ENCODE measurements at regions not wholly inside any gene's neighbourhood (a gene's known extent, or its start where the extent isn't known, plus 50 kb on each side); places are given as distances from the start of the nearest gene placed in this dataset.
A peak's percentile ranks its signal among the peaks of the same experiment; 100 is the strongest.

GRCh38 chr12:62014330-62014729, 245.9 kb upstream of the USP15 start:
- TF ChIP-seq CTCF (IDR thresholded peaks at IDR 0.05; ENCODE audit: insufficient read depth, low read depth, low read length) = no peak
- no peaks in the 10 kb centered on the region for H3K27me3 ChIP-seq (ENCODE audit: control insufficient read depth, insufficient read depth, low read length)
- CTCF ChIA-PET = interaction anchor here (1.2 kb wide), 1 partner anchor 13 kb away, joined by 4 read pairs; no protein-coding TSS in a partner anchor
- no peaks in the 10 kb centered on the region for H3K36me3 ChIP-seq (ENCODE audit: control insufficient read depth, insufficient read depth, low read length)
- H3K4me3 ChIP-seq (ENCODE audit: low read depth, low read length) = no peak overlapping the region
- POLR2A ChIA-PET = no interaction called here
- DNase-seq (ENCODE audit: low read depth) = no peak

GRCh38 chr12:62016021-62016420, 244.2 kb upstream of the USP15 start:
- no peak overlapping the region for H3K4me3 ChIP-seq (ENCODE audit: low read depth, low read length)
- H3K36me3 ChIP-seq (ENCODE audit: control insufficient read depth, insufficient read depth, low read length) = no peaks in the 10 kb centered on the region
- POLR2A ChIA-PET = no interaction called here
- CTCF ChIA-PET = no interaction called here
- H3K27me3 ChIP-seq (ENCODE audit: control insufficient read depth, insufficient read depth, low read length) = no peaks in the 10 kb centered on the region
- TF ChIP-seq CTCF (IDR thresholded peaks at IDR 0.05; ENCODE audit: insufficient read depth, low read depth, low read length) = no peak
- no peak for DNase-seq (ENCODE audit: low read depth)

GRCh38 chr12:62021808-62022207, 238.4 kb upstream of the USP15 start:
- TF ChIP-seq CTCF (IDR thresholded peaks at IDR 0.05; ENCODE audit: insufficient read depth, low read depth, low read length) = no peak
- H3K27me3 ChIP-seq (ENCODE audit: control insufficient read depth, insufficient read depth, low read length) = no peaks in the 10 kb centered on the region
- ChIA-PET POLR2A (no interaction called here), CTCF (no interaction called here)
- no peak for DNase-seq (ENCODE audit: low read depth)
- H3K4me3 ChIP-seq (ENCODE audit: low read depth, low read length) = no peak overlapping the region
- no peaks in the 10 kb centered on the region for H3K36me3 ChIP-seq (ENCODE audit: control insufficient read depth, insufficient read depth, low read length)

GRCh38 chr12:62028536-62028935, 231.7 kb upstream of the USP15 start:
- no peaks in the 10 kb centered on the region for H3K27me3 ChIP-seq (ENCODE audit: control insufficient read depth, insufficient read depth, low read length)
- TF ChIP-seq CTCF (IDR thresholded peaks at IDR 0.05; ENCODE audit: insufficient read depth, low read depth, low read length) = no peak
- H3K4me3 ChIP-seq (ENCODE audit: low read depth, low read length) = no peak overlapping the region
- CTCF ChIA-PET = no interaction called here
- no peak for DNase-seq (ENCODE audit: low read depth)
- POLR2A ChIA-PET = no interaction called here
- no peaks in the 10 kb centered on the region for H3K36me3 ChIP-seq (ENCODE audit: control insufficient read depth, insufficient read depth, low read length)

GRCh38 chr12:62032870-62033269, 227.3 kb upstream of the USP15 start:
- Histone ChIP-seq H3K36me3 (ENCODE audit: control insufficient read depth, insufficient read depth, low read length) (no peaks in the 10 kb centered on the region), H3K27me3 (ENCODE audit: control insufficient read depth, insufficient read depth, low read length) (no peaks in the 10 kb centered on the region), H3K4me3 (ENCODE audit: low read depth, low read length) (no peak overlapping the region)
- TF ChIP-seq CTCF (IDR thresholded peaks at IDR 0.05; ENCODE audit: insufficient read depth, low read depth, low read length) = no peak
- POLR2A ChIA-PET = no interaction called here
- CTCF ChIA-PET = no interaction called here
- DNase-seq (ENCODE audit: low read depth) = peak; percentile 4

Data from BJ (cell line).